Thyroid gland (tissue), 4 donors: ENCODE measurements at regions not wholly inside any gene's neighbourhood (a gene's known extent, or its start where the extent isn't known, plus 50 kb on each side); places are given as distances from the start of the nearest gene placed in this dataset.

ENCODE experiments used
- DNase-seq, 2 donors: peaks; one replicate each; pipeline ENCODE4 v3.0.0-alpha.2; 2019
- H3K27ac ChIP-seq, 3 donors: fragments of 200-600 bp; sonication (generic); 1 replicate in 2 of 3; 2 replicates in 1 of 3; pipeline ENCODE4 v1.5.1; 2016 to 2019; ENCODE audit warnings: mild to moderate bottlenecking in 1 of 3, moderate library complexity in 1 of 3
- H3K27me3 ChIP-seq: fragments of 200-600 bp; sonication (generic); one replicate; pipeline ENCODE4 v1.5.1; 2019
- H3K36me3 ChIP-seq, 2 donors: fragments of 200-600 bp; sonication (generic); one replicate each; pipeline ENCODE4 v1.5.1; 2016 to 2019
- H3K4me1 ChIP-seq, 2 donors: fragments of 200-600 bp; sonication (generic); one replicate each; pipeline ENCODE4 v1.5.1; 2017 to 2019
- H3K4me3 ChIP-seq, 3 donors: fragments of 200-600 bp; sonication (generic); replicated peaks in 1 of 3; 1 replicate in 2 of 3; 2 replicates in 1 of 3; pipeline ENCODE4 v1.5.1; 2016; ENCODE audit warnings: mild to moderate bottlenecking in 1 of 3
- H3K9me3 ChIP-seq: fragments of 200-600 bp; sonication (generic); one replicate; pipeline ENCODE4 v1.5.1; 2017
- POLR2A ChIP-seq, 2 donors: fragments of 450-650 bp; IDR thresholded peaks; one replicate each; pipeline ENCODE4 v1.6.1; 2017; ENCODE audit warnings: antibody characterized with exemption in 2 of 2, mild to moderate bottlenecking in 2 of 2, moderate library complexity in 1 of 2
- WGBS, 2 donors: methylation state at CpG; one replicate each; pipeline ENCODE4 v1.1.5; 2017; 5-methylcytosine and 5-hydroxymethylcytosine counted together
- intact Hi-C: fragments of 100-400 bp; cut with DNase I; formaldehyde crosslinking; loops from one replicate; pipeline ENCODE4 v1.15.1; 2023
- TF ChIP-seq, protein P1 (sequence below), 6 experiments: fragments of 200-600 bp in 3 of 6; fragments of 450-650 bp in 3 of 6; sonication (generic) in 3 of 6; IDR thresholded peaks; one replicate each; pipeline ENCODE4 v1.5.1; 2016 to 2019; ENCODE audit warnings: antibody characterized with exemption in 6 of 6, mild to moderate bottlenecking in 2 of 6, inconsistent platforms in 1 of 6, moderate library complexity in 1 of 6

DNA sequence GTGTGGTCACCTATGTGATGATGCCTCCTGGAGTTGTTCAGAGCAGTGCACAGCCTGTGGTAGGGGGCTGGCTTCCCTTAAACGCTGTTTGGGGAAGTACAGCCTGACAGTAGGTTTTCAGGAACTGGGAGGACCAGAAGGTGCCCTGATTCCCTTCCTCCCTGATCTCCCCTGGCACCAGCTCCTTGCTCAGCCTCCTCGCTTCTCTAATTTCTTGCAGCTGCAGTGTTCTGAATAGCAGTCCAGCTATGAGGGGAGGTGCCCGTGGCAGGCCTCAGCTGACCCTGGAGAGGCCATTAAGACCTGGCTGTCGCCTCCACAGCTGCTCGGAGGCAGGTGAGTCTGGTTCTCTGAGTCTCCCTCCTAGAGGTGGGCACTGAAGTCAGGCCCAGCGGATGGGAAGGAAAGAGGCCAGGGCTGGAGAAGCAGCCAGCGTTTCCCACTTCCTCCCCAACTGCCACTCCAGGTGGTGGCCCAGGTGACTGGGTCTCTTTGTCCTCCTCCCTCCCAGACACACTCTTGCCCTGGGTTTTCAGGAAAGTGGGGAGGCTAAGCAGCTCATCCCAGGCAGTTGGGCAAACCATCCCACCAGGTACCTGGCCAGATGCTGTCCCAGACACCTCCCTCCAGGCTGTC, 52.0 kb upstream of the RPL11 start:
- Histone ChIP-seq H3K27ac (peak overlapping the region; percentile 5 to 69 (median 66)), H3K9me3 (no peaks in the 10 kb centered on the region), H3K36me3 (no peaks in the 10 kb centered on the region), H3K27me3 (no peaks in the 10 kb centered on the region), H3K4me1 (peaks cover 21 to 50% of the 10 kb centered on the region in 2 donors), H3K4me3 (no peak overlapping the region)
- whole genome bisulfite sequencing, 2 donors = 58 to 63% methylated on average over 6 to 7 of the region's 7 CpGs
- peak; percentile 42 to 65 for DNase-seq
- intact Hi-C loops = no loop called here
- TF ChIP-seq POLR2A (IDR thresholded peaks at IDR 0.05) = peak in 1 of 2 donors; percentile 10
- TF ChIP-seq, protein P1, sequence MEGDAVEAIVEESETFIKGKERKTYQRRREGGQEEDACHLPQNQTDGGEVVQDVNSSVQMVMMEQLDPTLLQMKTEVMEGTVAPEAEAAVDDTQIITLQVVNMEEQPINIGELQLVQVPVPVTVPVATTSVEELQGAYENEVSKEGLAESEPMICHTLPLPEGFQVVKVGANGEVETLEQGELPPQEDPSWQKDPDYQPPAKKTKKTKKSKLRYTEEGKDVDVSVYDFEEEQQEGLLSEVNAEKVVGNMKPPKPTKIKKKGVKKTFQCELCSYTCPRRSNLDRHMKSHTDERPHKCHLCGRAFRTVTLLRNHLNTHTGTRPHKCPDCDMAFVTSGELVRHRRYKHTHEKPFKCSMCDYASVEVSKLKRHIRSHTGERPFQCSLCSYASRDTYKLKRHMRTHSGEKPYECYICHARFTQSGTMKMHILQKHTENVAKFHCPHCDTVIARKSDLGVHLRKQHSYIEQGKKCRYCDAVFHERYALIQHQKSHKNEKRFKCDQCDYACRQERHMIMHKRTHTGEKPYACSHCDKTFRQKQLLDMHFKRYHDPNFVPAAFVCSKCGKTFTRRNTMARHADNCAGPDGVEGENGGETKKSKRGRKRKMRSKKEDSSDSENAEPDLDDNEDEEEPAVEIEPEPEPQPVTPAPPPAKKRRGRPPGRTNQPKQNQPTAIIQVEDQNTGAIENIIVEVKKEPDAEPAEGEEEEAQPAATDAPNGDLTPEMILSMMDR (IDR thresholded peaks at IDR 0.05) = no peak

- DNase-seq = peak in 1 of 2 donors; percentile 12
- H3K36me3 ChIP-seq = no peaks in the 10 kb centered on the region
- intact Hi-C loops = no loop called here
- H3K27ac ChIP-seq = peak overlapping the region in 2 of 3 donors; percentile 66 to 69
- H3K27me3 ChIP-seq = no peaks in the 10 kb centered on the region
- no peak for TF ChIP-seq POLR2A (IDR thresholded peaks at IDR 0.05)
- TF ChIP-seq, protein P1 (IDR thresholded peaks at IDR 0.05) = no peak
- H3K4me1 ChIP-seq = peaks cover 16 to 49% of the 10 kb centered on the region in 2 donors
- H3K4me3 ChIP-seq = no peak overlapping the region
- no peaks in the 10 kb centered on the region for H3K9me3 ChIP-seq
- WGBS, 2 donors = 56 to 66% methylated on average over 5 of the region's 5 CpGs
Observed at GRCh38 chr1:23638786-23639241, 52.8 kb upstream of the RPL11 start.

DNA sequence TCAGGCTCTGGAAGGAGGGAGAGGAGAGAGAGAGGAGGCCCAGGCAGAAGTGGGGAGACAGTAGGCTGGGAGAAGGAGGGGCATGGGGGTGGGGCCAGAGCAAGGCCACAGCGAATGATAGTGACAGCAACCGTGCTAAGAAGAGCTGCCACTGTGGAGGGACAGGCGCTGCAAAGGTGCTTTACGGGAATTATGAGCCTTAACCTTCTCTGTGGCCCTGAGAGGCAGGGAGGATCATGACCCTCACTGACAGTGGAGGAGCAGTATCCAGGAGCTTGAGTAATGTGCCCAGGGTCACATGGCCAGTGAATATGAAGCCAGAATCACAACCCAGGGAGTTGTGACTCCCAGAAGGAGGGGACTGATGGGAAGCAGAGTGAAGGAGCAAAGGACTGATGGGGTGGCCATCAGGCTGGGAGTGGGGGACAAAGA, 53.4 kb upstream of the RPL11 start:
- DNase-seq = peak in 1 of 2 donors; percentile 30

DNA sequence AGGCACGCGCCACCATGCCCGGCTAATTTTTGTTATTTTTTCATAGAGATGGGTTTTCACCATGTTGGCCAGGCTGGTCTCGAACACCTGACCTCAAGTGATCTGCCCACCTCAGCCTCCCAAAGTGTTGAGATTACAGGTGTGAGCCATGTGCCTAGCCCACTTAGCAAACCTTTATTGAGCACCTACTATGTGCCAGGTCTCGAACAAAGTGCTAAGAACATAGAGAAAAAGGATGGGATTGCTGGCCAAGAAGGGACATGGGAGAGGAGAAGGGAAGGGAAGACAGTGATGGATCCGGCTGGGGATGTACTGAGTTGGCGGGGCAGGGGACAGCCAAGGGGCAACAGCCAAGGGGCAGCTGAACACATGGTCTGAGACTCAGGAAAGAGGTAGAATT, 55.6 kb upstream of the RPL11 start:
- no peaks in the 10 kb centered on the region for H3K9me3 ChIP-seq
- no peaks in the 10 kb centered on the region for H3K36me3 ChIP-seq
- 94 to 98% methylated on average over 7 of the region's 7 CpGs for WGBS, 2 donors
- peaks cover 11 to 47% of the 10 kb centered on the region in 2 donors for H3K4me1 ChIP-seq
- no peaks in the 10 kb centered on the region for H3K27me3 ChIP-seq
- TF ChIP-seq POLR2A (IDR thresholded peaks at IDR 0.05) = no peak
- TF ChIP-seq, protein P1 (IDR thresholded peaks at IDR 0.05) = no peak
- no peak for DNase-seq
- peak overlapping the region in 1 of 3 donors; percentile 86 for H3K27ac ChIP-seq
- H3K4me3 ChIP-seq = no peak overlapping the region
- intact Hi-C loops = loop anchor here (2.0 kb wide), 1 partner anchor 91 kb away; no protein-coding TSS in a partner anchor

More for the DNA sequence above, 53.4 kb upstream of the RPL11 start:
- Histone ChIP-seq H3K4me1 (peaks cover 11 to 43% of the 10 kb centered on the region in 2 donors), H3K27ac (peak overlapping the region; percentile 50 to 72 (median 66)), H3K27me3 (no peaks in the 10 kb centered on the region), H3K36me3 (no peaks in the 10 kb centered on the region), H3K4me3 (no peak overlapping the region), H3K9me3 (no peaks in the 10 kb centered on the region)
- WGBS, 2 donors = 68 to 88% methylated on average over 4 of the region's 4 CpGs
- TF ChIP-seq POLR2A (IDR thresholded peaks at IDR 0.05) = no peak
- TF ChIP-seq, protein P1 (IDR thresholded peaks at IDR 0.05) = no peak
- intact Hi-C loops = no loop called here
